ENCODE measurements at regions not wholly inside any gene's neighbourhood (a gene's known extent, or its start where the extent isn't known, plus 50 kb on each side); places are given as distances from the start of the nearest gene placed in this dataset.

DNA sequence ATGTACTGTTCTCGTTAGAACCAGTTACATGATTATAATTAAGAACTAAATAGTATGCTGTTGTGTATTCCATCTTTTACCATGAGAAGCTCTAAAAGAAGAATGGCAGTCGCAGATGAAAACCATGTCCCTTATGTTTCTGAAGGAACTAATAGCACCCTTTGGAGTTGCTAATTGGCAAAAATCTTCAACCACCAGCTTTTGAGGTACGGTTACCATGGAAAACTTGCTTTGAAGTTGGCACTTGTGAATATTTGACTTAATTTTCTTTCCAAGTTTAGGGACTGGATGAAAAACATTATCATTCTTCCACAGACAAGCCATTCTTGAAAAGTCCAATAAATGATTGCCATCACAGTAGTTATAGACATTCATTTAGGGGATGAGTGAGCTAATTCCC lies 666.6 kb upstream of the ROBO1 start:
- no peak overlapping the region for H3K4me2 ChIP-seq (ENCODE audit: unreplicated experiment)
- H3K4me3 ChIP-seq: no peak overlapping the region
- no peaks in the 10 kb centered on the region for H4K20me1 ChIP-seq (ENCODE audit: insufficient read depth)
- no peaks in the 10 kb centered on the region for H3K27me3 ChIP-seq (replicated peaks; ENCODE audit: insufficient read depth)
- no peaks in the 10 kb centered on the region for H3K79me2 ChIP-seq (ENCODE audit: insufficient read depth)
- 16 to 25% methylated on average over 3 of the region's 3 CpGs for WGBS, 2 experiments (ENCODE audit: low coverage in 1 of 2, low lambda C conversion rate in 2 of 2, missing lambda C conversion rate in 2 of 2)
- H3K4me1 ChIP-seq (ENCODE audit: insufficient read depth): no peaks in the 10 kb centered on the region
- no peak overlapping the region for H3K27ac ChIP-seq
- no peak overlapping the region for H2AFZ ChIP-seq
- H3K36me3 ChIP-seq (ENCODE audit: low read depth): no peaks in the 10 kb centered on the region
- DNase-seq: no peak
- in situ Hi-C loops (cut with MboI): no loop called here
- no peaks in the 10 kb centered on the region for H3F3A ChIP-seq (ENCODE audit: insufficient read depth)
- no peak overlapping the region for H3K9ac ChIP-seq
- TF ChIP-seq EZH2 (IDR thresholded peaks at IDR 0.05; ENCODE audit: insufficient read depth, poor library complexity, severe bottlenecking) (no peak), EZH2phosphoT487 (IDR thresholded peaks at IDR 0.05; ENCODE audit: insufficient read depth, low read depth) (no peak)
- H3K9me2 ChIP-seq (ENCODE audit: insufficient read depth): no peaks in the 10 kb centered on the region
- no peaks in the 10 kb centered on the region for H3K9me3 ChIP-seq (ENCODE audit: low read depth)

DNA sequence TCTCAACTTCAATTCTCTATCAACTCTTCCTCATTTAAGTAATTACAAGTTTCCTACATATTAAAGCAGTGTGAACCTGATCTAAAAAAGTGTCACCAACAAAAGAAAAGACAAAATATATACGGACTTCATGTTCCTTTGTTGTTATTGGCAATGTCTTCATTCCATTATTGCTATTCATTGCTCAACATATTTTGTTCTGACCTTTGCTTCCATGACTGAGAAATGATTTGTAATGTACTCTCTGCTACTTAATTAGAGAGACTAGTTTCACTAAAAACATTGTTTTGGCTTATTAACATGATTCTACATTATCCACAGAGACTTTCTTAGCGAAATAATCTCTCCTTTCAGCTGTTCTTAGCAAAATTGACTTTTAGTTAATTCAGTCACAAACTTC lies 657.2 kb upstream of the ROBO1 start:
- Histone ChIP-seq H3K4me1 (ENCODE audit: insufficient read depth) (no peaks in the 10 kb centered on the region), H3K27me3 (replicated peaks; ENCODE audit: insufficient read depth) (no peaks in the 10 kb centered on the region), H3K79me2 (ENCODE audit: insufficient read depth) (no peaks in the 10 kb centered on the region), H3F3A (ENCODE audit: insufficient read depth) (no peaks in the 10 kb centered on the region), H3K9ac (no peak overlapping the region), H4K20me1 (ENCODE audit: insufficient read depth) (no peaks in the 10 kb centered on the region), H2AFZ (no peak overlapping the region), H3K9me2 (ENCODE audit: insufficient read depth) (no peaks in the 10 kb centered on the region), H3K4me2 (ENCODE audit: unreplicated experiment) (no peak overlapping the region), H3K9me3 (ENCODE audit: low read depth) (no peaks in the 10 kb centered on the region), H3K4me3 (no peak overlapping the region), H3K36me3 (ENCODE audit: low read depth) (no peaks in the 10 kb centered on the region), H3K27ac (no peak overlapping the region)
- TF ChIP-seq EZH2 (IDR thresholded peaks at IDR 0.05; ENCODE audit: insufficient read depth, poor library complexity, severe bottlenecking) (no peak), EZH2phosphoT487 (IDR thresholded peaks at IDR 0.05; ENCODE audit: insufficient read depth, low read depth) (no peak)
- 1% methylated on average over 2 of the region's 2 CpGs for WGBS, 2 experiments (ENCODE audit: low coverage in 1 of 2, low lambda C conversion rate in 2 of 2, missing lambda C conversion rate in 2 of 2)
- in situ Hi-C loops (cut with MboI): no loop called here
- no peak for DNase-seq

DNA sequence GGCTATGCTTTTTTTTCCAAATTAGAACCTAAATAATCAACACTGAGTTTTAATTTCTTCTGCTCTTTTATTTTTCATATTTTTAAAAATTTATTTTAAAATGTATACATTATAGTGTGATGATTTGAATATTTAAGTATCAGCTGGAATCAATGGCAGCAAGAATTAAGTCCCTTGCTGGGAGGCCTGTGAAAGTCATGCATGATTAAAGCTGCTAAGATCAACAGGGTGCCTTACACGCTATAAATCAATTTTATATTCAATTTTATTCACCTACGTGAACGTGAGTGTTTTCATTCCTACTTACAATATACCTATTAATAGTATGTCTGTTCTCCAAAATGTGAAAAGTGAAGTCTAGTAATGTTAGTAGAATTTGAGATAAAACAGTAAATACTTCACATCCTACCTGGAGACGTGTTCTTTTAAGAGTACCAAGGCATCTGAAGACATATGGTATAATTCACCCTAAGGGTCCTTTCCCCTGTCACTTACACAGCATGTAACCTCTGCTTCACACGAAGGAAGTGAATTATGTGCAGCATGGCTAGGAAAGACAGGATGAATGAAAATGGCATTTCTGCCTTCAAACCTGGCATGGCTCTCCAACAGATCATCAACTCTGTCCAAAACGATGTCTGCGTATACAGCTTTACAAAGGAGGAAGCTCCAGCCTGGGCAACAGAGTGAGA lies 640.4 kb upstream of the ROBO1 start:
- no peaks in the 10 kb centered on the region for H3K9me2 ChIP-seq (ENCODE audit: insufficient read depth)
- H3K9me3 ChIP-seq (ENCODE audit: low read depth): no peaks in the 10 kb centered on the region
- in situ Hi-C loops (cut with MboI): no loop called here
- H3K4me1 ChIP-seq (ENCODE audit: insufficient read depth): no peaks in the 10 kb centered on the region
- no peaks in the 10 kb centered on the region for H3K27me3 ChIP-seq (replicated peaks; ENCODE audit: insufficient read depth)
- 13 to 15% methylated on average over 7 of the region's 7 CpGs for WGBS, 2 experiments (ENCODE audit: low coverage in 1 of 2, low lambda C conversion rate in 2 of 2, missing lambda C conversion rate in 2 of 2)
- H3K9ac ChIP-seq: no peak overlapping the region
- H4K20me1 ChIP-seq (ENCODE audit: insufficient read depth): no peaks in the 10 kb centered on the region
- H3K27ac ChIP-seq: no peak overlapping the region
- no peaks in the 10 kb centered on the region for H3F3A ChIP-seq (ENCODE audit: insufficient read depth)
- no peak for DNase-seq
- H2AFZ ChIP-seq: no peak overlapping the region
- no peaks in the 10 kb centered on the region for H3K36me3 ChIP-seq (ENCODE audit: low read depth)
- no peaks in the 10 kb centered on the region for H3K79me2 ChIP-seq (ENCODE audit: insufficient read depth)
- TF ChIP-seq EZH2phosphoT487 (IDR thresholded peaks at IDR 0.05; ENCODE audit: insufficient read depth, low read depth) (no peak), EZH2 (IDR thresholded peaks at IDR 0.05; ENCODE audit: insufficient read depth, poor library complexity, severe bottlenecking) (no peak)
- no peak overlapping the region for H3K4me3 ChIP-seq
- no peak overlapping the region for H3K4me2 ChIP-seq (ENCODE audit: unreplicated experiment)

DNA sequence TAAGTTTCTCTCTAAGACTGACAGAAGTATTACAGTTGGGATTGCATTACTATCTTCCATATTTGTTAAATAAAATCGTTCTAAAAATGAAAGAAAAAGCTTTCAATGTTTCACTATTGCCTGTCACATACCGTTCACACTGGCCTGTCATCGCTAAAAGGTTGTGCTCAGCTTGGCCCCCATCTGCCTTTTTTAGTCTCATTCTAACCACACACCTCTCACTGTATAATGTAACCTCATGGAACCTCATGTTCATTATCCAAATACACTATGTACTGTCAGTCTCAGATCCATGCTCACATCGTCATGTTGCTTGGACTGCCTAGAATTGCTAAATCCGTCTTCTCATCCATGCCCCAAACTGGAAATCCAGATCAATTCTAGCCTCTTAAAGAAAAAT lies 637.8 kb upstream of the ROBO1 start:
- Histone ChIP-seq H2AFZ (no peak overlapping the region), H3K36me3 (ENCODE audit: low read depth) (no peaks in the 10 kb centered on the region), H4K20me1 (ENCODE audit: insufficient read depth) (no peaks in the 10 kb centered on the region), H3K79me2 (ENCODE audit: insufficient read depth) (no peaks in the 10 kb centered on the region), H3K9me3 (ENCODE audit: low read depth) (no peaks in the 10 kb centered on the region), H3K4me1 (ENCODE audit: insufficient read depth) (no peaks in the 10 kb centered on the region), H3K27ac (no peak overlapping the region), H3K4me2 (ENCODE audit: unreplicated experiment) (no peak overlapping the region), H3K9ac (no peak overlapping the region), H3K27me3 (replicated peaks; ENCODE audit: insufficient read depth) (no peaks in the 10 kb centered on the region), H3F3A (ENCODE audit: insufficient read depth) (no peaks in the 10 kb centered on the region), H3K9me2 (ENCODE audit: insufficient read depth) (no peaks in the 10 kb centered on the region), H3K4me3 (no peak overlapping the region)
- TF ChIP-seq EZH2phosphoT487 (IDR thresholded peaks at IDR 0.05; ENCODE audit: insufficient read depth, low read depth) (no peak), EZH2 (IDR thresholded peaks at IDR 0.05; ENCODE audit: insufficient read depth, poor library complexity, severe bottlenecking) (no peak)
- WGBS, 2 experiments (ENCODE audit: low coverage in 1 of 2, low lambda C conversion rate in 2 of 2, missing lambda C conversion rate in 2 of 2): 27 to 42% methylated on average over 5 of the region's 5 CpGs
- in situ Hi-C loops (cut with MboI): no loop called here
- DNase-seq: no peak

DNA sequence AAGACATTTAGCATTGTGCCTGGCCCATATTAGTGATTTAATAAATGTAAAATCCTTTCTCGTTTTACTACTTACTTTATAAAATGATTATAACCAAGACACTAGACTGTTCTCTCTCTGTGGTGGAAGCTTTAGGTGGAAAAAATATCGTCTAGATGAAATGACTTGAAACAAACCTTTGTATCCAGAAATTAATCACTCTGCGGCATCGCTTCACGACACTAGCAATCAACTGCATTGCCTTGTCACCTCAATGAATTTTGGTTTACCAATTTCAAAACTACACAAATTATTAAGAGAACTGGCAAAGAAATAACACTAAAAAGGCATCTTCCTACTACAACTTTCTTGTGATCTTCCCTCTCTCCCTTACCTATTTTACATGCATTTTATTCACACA lies 627.2 kb upstream of the ROBO1 start:
- Histone ChIP-seq H3K4me1 (ENCODE audit: insufficient read depth) (no peaks in the 10 kb centered on the region), H3K27ac (no peak overlapping the region), H3K36me3 (ENCODE audit: low read depth) (no peaks in the 10 kb centered on the region), H2AFZ (no peak overlapping the region), H3K4me3 (no peak overlapping the region), H3K9me3 (ENCODE audit: low read depth) (no peaks in the 10 kb centered on the region), H3K79me2 (ENCODE audit: insufficient read depth) (no peaks in the 10 kb centered on the region), H3K27me3 (replicated peaks; ENCODE audit: insufficient read depth) (no peaks in the 10 kb centered on the region), H3F3A (ENCODE audit: insufficient read depth) (no peaks in the 10 kb centered on the region), H3K9ac (no peak overlapping the region), H3K9me2 (ENCODE audit: insufficient read depth) (no peaks in the 10 kb centered on the region), H3K4me2 (ENCODE audit: unreplicated experiment) (no peak overlapping the region), H4K20me1 (ENCODE audit: insufficient read depth) (no peaks in the 10 kb centered on the region)
- in situ Hi-C loops (cut with MboI): no loop called here
- DNase-seq: no peak
- TF ChIP-seq EZH2phosphoT487 (IDR thresholded peaks at IDR 0.05; ENCODE audit: insufficient read depth, low read depth) (no peak), EZH2 (IDR thresholded peaks at IDR 0.05; ENCODE audit: insufficient read depth, poor library complexity, severe bottlenecking) (no peak)
- 43 to 45% methylated on average over 5 of the region's 5 CpGs for WGBS, 2 experiments (ENCODE audit: low coverage in 1 of 2, low lambda C conversion rate in 2 of 2, missing lambda C conversion rate in 2 of 2)
